ENCODE measurements at regions not wholly inside any gene's neighbourhood (a gene's known extent, or its start where the extent isn't known, plus 50 kb on each side); places are given as distances from the start of the nearest gene placed in this dataset.

- TF ChIP-seq POLR2AphosphoS5 (IDR thresholded peaks at IDR 0.05; ENCODE audit: low read depth) (no peak), CTCF (IDR thresholded peaks at IDR 0.05; ENCODE audit: insufficient read depth, low read length) (no peak)
Observed at GRCh38 chr2:147171941-147172340, 672.9 kb upstream of the ACVR2A start.

Data from HL-60 (cell line).